LNCaP clone FGC (cell line): ENCODE measurements at regions not wholly inside any gene's neighbourhood (a gene's known extent, or its start where the extent isn't known, plus 50 kb on each side); places are given as distances from the start of the nearest gene placed in this dataset.

Experiments used
- DNase-seq: peaks from one replicate; pipeline ENCODE4 v3.0.0-alpha.2; 2011; ENCODE audit warnings: low read depth
- H3K4me3 ChIP-seq: 2 replicates; pipeline ENCODE4 v1.5.1; 2011; ENCODE audit warnings: mild to moderate bottlenecking, low read depth, low read length, control low read depth
- TF ChIP-seq, protein P1 (sequence below): IDR thresholded peaks from 2 replicates; pipeline ENCODE4 v1.5.1; 2012; ENCODE audit warnings: mild to moderate bottlenecking; ENCODE audit not compliant: control insufficient read depth, insufficient read depth; ENCODE audit errors: extremely low read depth

- no peak overlapping the region for H3K4me3 ChIP-seq
- TF ChIP-seq, protein P1, sequence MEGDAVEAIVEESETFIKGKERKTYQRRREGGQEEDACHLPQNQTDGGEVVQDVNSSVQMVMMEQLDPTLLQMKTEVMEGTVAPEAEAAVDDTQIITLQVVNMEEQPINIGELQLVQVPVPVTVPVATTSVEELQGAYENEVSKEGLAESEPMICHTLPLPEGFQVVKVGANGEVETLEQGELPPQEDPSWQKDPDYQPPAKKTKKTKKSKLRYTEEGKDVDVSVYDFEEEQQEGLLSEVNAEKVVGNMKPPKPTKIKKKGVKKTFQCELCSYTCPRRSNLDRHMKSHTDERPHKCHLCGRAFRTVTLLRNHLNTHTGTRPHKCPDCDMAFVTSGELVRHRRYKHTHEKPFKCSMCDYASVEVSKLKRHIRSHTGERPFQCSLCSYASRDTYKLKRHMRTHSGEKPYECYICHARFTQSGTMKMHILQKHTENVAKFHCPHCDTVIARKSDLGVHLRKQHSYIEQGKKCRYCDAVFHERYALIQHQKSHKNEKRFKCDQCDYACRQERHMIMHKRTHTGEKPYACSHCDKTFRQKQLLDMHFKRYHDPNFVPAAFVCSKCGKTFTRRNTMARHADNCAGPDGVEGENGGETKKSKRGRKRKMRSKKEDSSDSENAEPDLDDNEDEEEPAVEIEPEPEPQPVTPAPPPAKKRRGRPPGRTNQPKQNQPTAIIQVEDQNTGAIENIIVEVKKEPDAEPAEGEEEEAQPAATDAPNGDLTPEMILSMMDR, result no peak
- no peak for DNase-seq
These were observed 340.6 kb downstream of the SEC23A start for GRCh38 chr14:38762426-38762825.

DNA sequence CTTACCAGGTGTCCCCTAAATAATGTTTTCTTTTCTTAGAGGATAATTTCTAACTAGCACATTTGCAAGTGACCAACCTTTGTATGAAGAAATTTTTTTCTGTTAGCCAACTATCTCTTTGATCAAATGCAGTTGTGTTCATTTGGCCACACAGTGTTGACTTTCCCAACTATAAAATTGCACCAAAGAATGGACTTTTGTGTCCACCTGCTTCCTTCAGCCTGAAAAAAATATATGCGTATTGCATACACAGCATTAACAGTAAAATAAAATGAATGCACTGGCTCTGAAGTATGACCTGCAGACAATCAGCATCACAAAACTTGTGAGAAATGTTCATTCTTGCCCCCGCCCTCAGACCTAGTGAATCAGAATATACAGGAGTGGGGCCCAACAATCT lies 342.0 kb downstream of the SEC23A start:
- no peak for DNase-seq
- H3K4me3 ChIP-seq, result no peak overlapping the region
- TF ChIP-seq, protein P1, result no peak

DNA sequence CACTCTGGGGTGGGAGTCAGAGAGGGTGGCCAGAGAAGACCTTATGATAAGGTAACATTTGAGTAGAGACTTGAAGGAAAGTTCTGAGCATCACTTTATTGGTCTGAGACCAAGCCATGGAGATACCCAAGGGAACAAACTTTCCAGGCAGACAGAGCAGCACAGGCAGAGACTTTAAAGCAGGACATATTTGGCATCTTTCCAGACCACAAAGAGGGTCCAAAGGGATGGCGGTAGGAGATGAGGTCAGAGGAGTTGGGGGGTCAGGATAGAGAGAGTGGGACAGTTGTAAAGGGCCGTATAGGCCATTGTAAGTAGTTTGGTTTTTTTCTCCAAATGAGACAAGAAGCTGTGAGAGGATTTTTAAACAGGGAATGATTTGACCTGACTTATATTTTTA lies 344.4 kb downstream of the SEC23A start:
- TF ChIP-seq, protein P1, result no peak
- no peak overlapping the region for H3K4me3 ChIP-seq
- no peak for DNase-seq

DNA sequence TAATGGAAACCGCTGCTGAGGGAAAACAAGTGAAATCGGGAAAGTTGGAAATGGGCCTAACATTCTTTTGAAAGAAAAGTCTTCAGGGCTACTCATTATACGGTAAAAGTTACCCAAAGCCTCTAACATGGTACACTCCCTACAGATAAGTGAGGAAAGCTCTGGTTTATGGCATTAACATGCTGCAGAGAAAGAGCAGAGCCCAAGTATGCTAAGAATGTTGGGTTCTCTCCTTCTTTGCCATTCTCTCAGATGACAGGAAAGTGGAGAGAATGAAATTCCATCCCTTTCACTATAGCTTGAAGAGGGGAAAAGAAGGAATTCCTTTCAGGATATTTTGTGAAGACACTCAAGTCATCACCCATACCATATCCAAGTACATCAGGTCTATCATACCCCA lies 348.0 kb downstream of the SEC23A start:
- TF ChIP-seq, protein P1, result no peak
- no peak for DNase-seq
- no peak overlapping the region for H3K4me3 ChIP-seq

DNA sequence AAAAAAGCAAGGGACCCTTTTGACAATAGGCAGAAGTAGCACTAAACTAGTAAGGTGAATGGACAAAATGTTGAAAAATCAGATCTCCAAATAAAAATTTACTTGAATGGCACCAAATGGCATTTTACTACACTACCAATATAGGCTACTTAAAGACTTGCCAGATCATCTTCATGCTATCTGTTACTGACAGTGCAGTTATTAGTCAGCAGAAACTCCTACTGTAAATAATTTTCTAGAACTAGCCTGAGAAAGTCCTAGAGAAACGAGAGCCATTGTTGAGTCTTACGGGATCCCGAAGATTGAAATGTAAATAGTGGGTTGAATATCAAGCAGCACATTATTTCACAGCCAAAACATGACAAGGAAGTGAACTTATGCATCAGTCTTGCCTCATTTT lies 350.3 kb downstream of the SEC23A start:
- DNase-seq, result no peak
- H3K4me3 ChIP-seq, result no peak overlapping the region
- TF ChIP-seq, protein P1, result no peak

DNA sequence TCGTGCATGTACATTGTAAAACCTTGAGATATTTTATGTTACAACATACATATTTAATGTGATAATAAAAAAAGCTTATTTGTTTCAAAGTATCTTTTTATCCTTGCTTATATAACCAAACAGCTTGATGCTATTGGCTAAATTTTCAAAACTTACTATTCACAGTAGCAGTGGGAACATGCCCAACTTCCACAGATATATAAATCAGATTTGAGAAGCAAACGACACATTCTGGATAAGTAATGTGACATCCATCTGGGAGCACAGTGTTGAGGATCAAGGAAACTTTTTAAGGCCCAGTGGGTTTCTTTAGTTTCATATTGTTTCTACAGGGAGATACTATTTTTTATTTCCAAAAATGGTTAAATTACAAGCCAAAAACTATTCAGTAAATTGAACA lies 350.7 kb downstream of the SEC23A start:
- TF ChIP-seq, protein P1, result no peak
- no peak for DNase-seq
- H3K4me3 ChIP-seq, result no peak overlapping the region

GRCh38 chr14:38751459-38751858 lies 351.6 kb downstream of the SEC23A start:
- no peak overlapping the region for H3K4me3 ChIP-seq
- no peak for DNase-seq
- TF ChIP-seq, protein P1, result no peak
